ENCODE measurements at regions not wholly inside any gene's neighbourhood (a gene's known extent, or its start where the extent isn't known, plus 50 kb on each side); places are given as distances from the start of the nearest gene placed in this dataset.

DNA sequence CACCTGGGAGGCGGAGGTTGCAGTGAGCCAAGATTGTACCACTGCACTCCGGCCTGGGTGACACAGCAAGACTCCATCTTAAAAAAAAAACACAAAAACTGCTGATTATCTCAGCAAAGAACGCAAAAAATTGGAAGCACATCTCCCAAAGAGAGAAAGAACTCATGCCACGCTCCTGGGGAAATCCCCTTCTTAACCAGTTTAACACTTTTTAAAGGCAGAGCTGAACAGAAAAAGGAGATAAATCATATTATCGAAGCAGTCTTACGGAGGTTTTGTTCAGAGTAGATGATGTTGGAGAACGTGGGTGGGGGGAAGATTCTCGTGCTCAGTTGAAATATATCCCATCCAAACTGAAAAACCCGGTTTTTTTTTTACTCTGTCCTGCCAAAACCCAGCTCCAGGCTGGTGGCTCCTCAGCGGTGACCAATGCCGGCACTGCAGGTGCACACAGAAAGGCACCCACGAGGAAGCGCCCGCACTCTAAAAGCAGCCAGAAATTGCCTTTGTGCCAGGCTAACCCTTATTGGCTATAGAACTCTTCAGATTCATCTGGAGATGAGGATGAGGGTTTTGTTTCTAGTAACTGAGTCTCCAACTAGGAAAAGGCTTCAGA, 100.2 kb upstream of the PARP11 start:
- Histone ChIP-seq H3K36me3 (replicated peaks in 1 of 2; ENCODE audit: control insufficient read depth in 1 of 2, insufficient read depth in 2 of 2, low read length in 2 of 2) (no peaks in the 10 kb centered on the region), H3K27ac (ENCODE audit: extremely low read length, insufficient read depth, low read length) (no peak overlapping the region)

DNA sequence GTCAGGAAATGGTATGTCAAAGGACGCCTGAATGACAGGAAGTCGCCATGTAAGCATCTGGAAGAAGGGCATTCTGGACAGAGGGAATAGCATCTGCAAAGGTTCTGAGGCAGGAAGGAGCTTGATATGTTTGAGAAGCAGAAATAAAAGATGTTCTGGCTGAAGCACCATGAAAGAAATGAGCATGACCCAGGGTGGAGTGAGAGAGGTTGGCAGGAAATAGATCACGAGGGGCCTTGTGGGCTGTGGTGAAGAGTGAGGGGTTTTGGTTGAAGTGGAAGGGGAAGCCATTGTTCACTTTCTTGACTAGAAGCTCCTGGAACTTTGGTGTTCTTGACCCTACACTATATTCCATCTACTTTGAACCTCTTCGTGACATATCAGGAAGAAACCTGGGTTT, 99.4 kb upstream of the PARP11 start:
- Histone ChIP-seq H3K4me3 (replicated peaks in 1 of 3; ENCODE audit: insufficient read depth in 1 of 3, low read depth in 2 of 3, low read length in 3 of 3) (no peak overlapping the region), H3K4me2 (ENCODE audit: low read depth, low read length) (no peak overlapping the region), H3K9me3 (ENCODE audit: low read length) (no peaks in the 10 kb centered on the region), H3K27ac (ENCODE audit: extremely low read length, insufficient read depth, low read length) (no peak overlapping the region), H3K79me2 (ENCODE audit: insufficient read depth, low read length) (no peaks in the 10 kb centered on the region), H3K4me1 (ENCODE audit: insufficient read depth, low read length) (peaks cover 15% of the 10 kb centered on the region), H2AFZ (ENCODE audit: low read length) (no peak overlapping the region), H4K20me1 (ENCODE audit: insufficient read depth, low read length) (no peaks in the 10 kb centered on the region), H3K9ac (ENCODE audit: insufficient read depth, low read depth, low read length) (no peak overlapping the region), H3K27me3 (ENCODE audit: control insufficient read depth in 1 of 2, insufficient read depth in 2 of 2, low read length in 2 of 2) (peaks cover 0 to 13% of the 10 kb centered on the region in 2 experiments; a peak in 1 of 5 replicates), H3K36me3 (replicated peaks in 1 of 2; ENCODE audit: control insufficient read depth in 1 of 2, insufficient read depth in 2 of 2, low read length in 2 of 2) (no peaks in the 10 kb centered on the region)
- in situ Hi-C loops (cut with HindIII; ENCODE audit: extremely low pct_ligation_motif_present, low pct_unique_long_range_greater_than_20kb), result no loop called here
- no peak for FAIRE-seq
- CTCF ChIA-PET (ENCODE audit: low intra/inter-chr PET ratio, low total read pairs), result no interaction called here
- ATAC-seq, result no peak
- no TSS peak for BruUV-seq (replicated peaks)
- no peak for DNase-seq (ENCODE audit: low spot score)
- intact Hi-C loops (cut with micrococcal nuclease; ENCODE audit: unreplicated experiment), result no loop called here
- POLR2A ChIA-PET, result no interaction called here
- WGBS (ENCODE audit: low lambda C conversion rate), result 5% methylated on average over 4 of the region's 4 CpGs
- TF ChIP-seq KAT8 (CRISPR knock-in tag; IDR thresholded peaks at IDR 0.05), result no peak
- TF ChIP-seq ETV6 (CRISPR knock-in tag; conservative IDR thresholded peaks at IDR 0.05), result no peak
- no peak for TF ChIP-seq ZNF468 (CRISPR knock-in tag; IDR thresholded peaks at IDR 0.05)
- no peak for TF ChIP-seq TBX3 (IDR thresholded peaks at IDR 0.05; ENCODE audit: borderline replicate concordance)
- TF ChIP-seq, protein P1, sequence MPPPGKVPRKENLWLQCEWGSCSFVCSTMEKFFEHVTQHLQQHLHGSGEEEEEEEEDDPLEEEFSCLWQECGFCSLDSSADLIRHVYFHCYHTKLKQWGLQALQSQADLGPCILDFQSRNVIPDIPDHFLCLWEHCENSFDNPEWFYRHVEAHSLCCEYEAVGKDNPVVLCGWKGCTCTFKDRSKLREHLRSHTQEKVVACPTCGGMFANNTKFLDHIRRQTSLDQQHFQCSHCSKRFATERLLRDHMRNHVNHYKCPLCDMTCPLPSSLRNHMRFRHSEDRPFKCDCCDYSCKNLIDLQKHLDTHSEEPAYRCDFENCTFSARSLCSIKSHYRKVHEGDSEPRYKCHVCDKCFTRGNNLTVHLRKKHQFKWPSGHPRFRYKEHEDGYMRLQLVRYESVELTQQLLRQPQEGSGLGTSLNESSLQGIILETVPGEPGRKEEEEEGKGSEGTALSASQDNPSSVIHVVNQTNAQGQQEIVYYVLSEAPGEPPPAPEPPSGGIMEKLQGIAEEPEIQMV (CRISPR knock-in tag; IDR thresholded peaks at IDR 0.05; ENCODE audit: low read depth), result no peak
- no peak for TF ChIP-seq TAF1 (CRISPR knock-in tag; IDR thresholded peaks at IDR 0.05)
- TF ChIP-seq ZNF484 (CRISPR knock-in tag; IDR thresholded peaks at IDR 0.05; ENCODE audit: borderline replicate concordance, low read depth), result no peak
- no peak for TF ChIP-seq ZNF670 (CRISPR knock-in tag; IDR thresholded peaks at IDR 0.05; ENCODE audit: borderline replicate concordance)
- TF ChIP-seq, protein P2, sequence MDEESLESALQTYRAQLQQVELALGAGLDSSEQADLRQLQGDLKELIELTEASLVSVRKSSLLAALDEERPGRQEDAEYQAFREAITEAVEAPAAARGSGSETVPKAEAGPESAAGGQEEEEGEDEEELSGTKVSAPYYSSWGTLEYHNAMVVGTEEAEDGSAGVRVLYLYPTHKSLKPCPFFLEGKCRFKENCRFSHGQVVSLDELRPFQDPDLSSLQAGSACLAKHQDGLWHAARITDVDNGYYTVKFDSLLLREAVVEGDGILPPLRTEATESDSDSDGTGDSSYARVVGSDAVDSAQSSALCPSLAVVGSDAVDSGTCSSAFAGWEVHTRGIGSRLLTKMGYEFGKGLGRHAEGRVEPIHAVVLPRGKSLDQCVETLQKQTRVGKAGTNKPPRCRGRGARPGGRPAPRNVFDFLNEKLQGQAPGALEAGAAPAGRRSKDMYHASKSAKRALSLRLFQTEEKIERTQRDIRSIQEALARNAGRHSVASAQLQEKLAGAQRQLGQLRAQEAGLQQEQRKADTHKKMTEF (CRISPR knock-in tag; IDR thresholded peaks at IDR 0.05), result no peak

More for the DNA sequence above, 100.2 kb upstream of the PARP11 start:
- POLR2A ChIA-PET, result no interaction called here
- FAIRE-seq, result no peak
- Histone ChIP-seq H2AFZ (ENCODE audit: low read length) (no peak overlapping the region), H4K20me1 (ENCODE audit: insufficient read depth, low read length) (no peaks in the 10 kb centered on the region), H3K9me3 (ENCODE audit: low read length) (no peaks in the 10 kb centered on the region), H3K27me3 (ENCODE audit: control insufficient read depth in 1 of 2, insufficient read depth in 2 of 2, low read length in 2 of 2) (peaks cover 0 to 13% of the 10 kb centered on the region in 2 experiments; a peak in 1 of 5 replicates), H3K4me2 (ENCODE audit: low read depth, low read length) (no peak overlapping the region), H3K9ac (ENCODE audit: insufficient read depth, low read depth, low read length) (no peak overlapping the region), H3K4me1 (ENCODE audit: insufficient read depth, low read length) (0 out of 2 replicates have a peak, but pooled peaks cover 9% of the 10 kb centered on the region), H3K4me3 (replicated peaks in 1 of 3; ENCODE audit: insufficient read depth in 1 of 3, low read depth in 2 of 3, low read length in 3 of 3) (no peak overlapping the region), H3K79me2 (ENCODE audit: insufficient read depth, low read length) (no peaks in the 10 kb centered on the region)
- DNase-seq (ENCODE audit: low spot score), result no peak
- no peak for ATAC-seq
- TF ChIP-seq FOSL2 (CRISPR knock-in tag; IDR thresholded peaks at IDR 0.05) (no peak), ZNF614 (CRISPR knock-in tag; IDR thresholded peaks at IDR 0.05; ENCODE audit: borderline replicate concordance) (no peak), ZNF761 (CRISPR knock-in tag; conservative IDR thresholded peaks at IDR 0.05) (no peak), FOXK1 (CRISPR knock-in tag; IDR thresholded peaks at IDR 0.05; ENCODE audit: borderline replicate concordance, low read depth) (no peak), EZH2 (conservative IDR thresholded peaks at IDR 0.05; ENCODE audit: low read depth, low read length) (no peak), CBFB (CRISPR knock-in tag; IDR thresholded peaks at IDR 0.05) (no peak), ZNF468 (CRISPR knock-in tag; IDR thresholded peaks at IDR 0.05) (no peak)
- TF ChIP-seq, protein P3, sequence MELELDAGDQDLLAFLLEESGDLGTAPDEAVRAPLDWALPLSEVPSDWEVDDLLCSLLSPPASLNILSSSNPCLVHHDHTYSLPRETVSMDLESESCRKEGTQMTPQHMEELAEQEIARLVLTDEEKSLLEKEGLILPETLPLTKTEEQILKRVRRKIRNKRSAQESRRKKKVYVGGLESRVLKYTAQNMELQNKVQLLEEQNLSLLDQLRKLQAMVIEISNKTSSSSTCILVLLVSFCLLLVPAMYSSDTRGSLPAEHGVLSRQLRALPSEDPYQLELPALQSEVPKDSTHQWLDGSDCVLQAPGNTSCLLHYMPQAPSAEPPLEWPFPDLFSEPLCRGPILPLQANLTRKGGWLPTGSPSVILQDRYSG (CRISPR knock-in tag; IDR thresholded peaks at IDR 0.05), result no peak
- TF ChIP-seq, protein P4, sequence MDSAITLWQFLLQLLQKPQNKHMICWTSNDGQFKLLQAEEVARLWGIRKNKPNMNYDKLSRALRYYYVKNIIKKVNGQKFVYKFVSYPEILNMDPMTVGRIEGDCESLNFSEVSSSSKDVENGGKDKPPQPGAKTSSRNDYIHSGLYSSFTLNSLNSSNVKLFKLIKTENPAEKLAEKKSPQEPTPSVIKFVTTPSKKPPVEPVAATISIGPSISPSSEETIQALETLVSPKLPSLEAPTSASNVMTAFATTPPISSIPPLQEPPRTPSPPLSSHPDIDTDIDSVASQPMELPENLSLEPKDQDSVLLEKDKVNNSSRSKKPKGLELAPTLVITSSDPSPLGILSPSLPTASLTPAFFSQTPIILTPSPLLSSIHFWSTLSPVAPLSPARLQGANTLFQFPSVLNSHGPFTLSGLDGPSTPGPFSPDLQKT (CRISPR knock-in tag; IDR thresholded peaks at IDR 0.05; ENCODE audit: borderline replicate concordance), result no peak
- intact Hi-C loops (cut with micrococcal nuclease; ENCODE audit: unreplicated experiment), result no loop called here
- no TSS peak for BruUV-seq (replicated peaks)
- CTCF ChIA-PET (ENCODE audit: low intra/inter-chr PET ratio, low total read pairs), result no interaction called here
- WGBS (ENCODE audit: low lambda C conversion rate), result 48% methylated on average over 14 of the region's 14 CpGs
- in situ Hi-C loops (cut with HindIII; ENCODE audit: extremely low pct_ligation_motif_present, low pct_unique_long_range_greater_than_20kb), result no loop called here
